GM21360 (cell line): ENCODE measurements at regions not wholly inside any gene's neighbourhood (a gene's known extent, or its start where the extent isn't known, plus 50 kb on each side); places are given as distances from the start of the nearest gene placed in this dataset.
A peak's percentile ranks its signal among the peaks of the same experiment; 100 is the strongest.
"Not testable (repeated sequence)": the region's sequence is repeated elsewhere in the genome, so short reads cannot be mapped to it uniquely, and the experiment has no call there.

Source experiments
- ATAC-seq: cut with Tn5 transposase; IDR thresholded peaks from one replicate; pipeline ENCODE4 v1.9.1; 2021; ENCODE audit warnings: mild to moderate bottlenecking, moderate library complexity; ENCODE audit not compliant: unreplicated experiment

GRCh38 chr5:51159164-51159563, 224.1 kb upstream of the ISL1 start:
- no peak for ATAC-seq

- no peak for ATAC-seq
These were observed 223.6 kb upstream of the ISL1 start for GRCh38 chr5:51159606-51160005.

DNA sequence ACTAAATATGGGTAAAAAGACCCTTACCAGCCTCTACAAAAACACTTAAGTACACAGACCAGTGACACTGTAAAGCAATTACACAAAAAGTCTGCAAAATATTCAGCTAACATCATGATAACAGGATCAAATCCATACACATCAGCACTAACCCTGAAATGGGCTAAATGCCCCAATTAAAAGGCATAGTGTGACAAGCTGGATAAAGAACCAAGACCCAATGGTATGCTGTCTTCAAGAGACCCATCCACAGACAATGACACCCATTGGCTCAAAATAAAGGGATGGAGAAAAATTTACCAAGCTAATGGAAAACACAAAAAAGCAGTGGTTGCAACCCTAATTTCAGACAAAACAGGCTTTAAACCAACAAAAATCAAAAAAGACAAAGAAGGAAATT, 221.0 kb upstream of the ISL1 start:
- ATAC-seq: no peak

DNA sequence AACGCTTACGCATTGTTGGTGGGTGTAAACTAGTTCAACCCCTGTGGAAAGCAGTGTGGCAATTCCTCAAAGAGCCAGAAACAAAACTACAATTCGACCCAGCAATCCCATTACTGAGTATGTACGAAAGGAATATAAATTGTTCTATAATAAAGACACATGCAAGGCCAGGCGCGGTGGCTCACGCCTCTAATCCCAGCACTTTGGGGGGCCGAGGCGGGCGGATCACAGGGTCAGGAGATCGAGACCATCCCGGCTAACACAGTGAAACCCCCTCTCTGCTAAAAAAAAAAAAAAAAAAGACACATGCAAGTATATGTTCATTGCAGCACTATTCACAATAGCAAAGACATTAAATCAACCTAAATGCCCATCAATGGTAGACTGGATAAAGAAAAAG, 217.6 kb upstream of the ISL1 start:
- not testable (repeated sequence) for ATAC-seq

- no peak for ATAC-seq
These were observed 210.2 kb upstream of the ISL1 start for GRCh38 chr5:51172903-51173626.

- peak; percentile 51 for ATAC-seq
These were observed 201.9 kb upstream of the ISL1 start for GRCh38 chr5:51181208-51181894.

GRCh38 chr5:51185850-51186329, 197.4 kb upstream of the ISL1 start:
- no peak for ATAC-seq

DNA sequence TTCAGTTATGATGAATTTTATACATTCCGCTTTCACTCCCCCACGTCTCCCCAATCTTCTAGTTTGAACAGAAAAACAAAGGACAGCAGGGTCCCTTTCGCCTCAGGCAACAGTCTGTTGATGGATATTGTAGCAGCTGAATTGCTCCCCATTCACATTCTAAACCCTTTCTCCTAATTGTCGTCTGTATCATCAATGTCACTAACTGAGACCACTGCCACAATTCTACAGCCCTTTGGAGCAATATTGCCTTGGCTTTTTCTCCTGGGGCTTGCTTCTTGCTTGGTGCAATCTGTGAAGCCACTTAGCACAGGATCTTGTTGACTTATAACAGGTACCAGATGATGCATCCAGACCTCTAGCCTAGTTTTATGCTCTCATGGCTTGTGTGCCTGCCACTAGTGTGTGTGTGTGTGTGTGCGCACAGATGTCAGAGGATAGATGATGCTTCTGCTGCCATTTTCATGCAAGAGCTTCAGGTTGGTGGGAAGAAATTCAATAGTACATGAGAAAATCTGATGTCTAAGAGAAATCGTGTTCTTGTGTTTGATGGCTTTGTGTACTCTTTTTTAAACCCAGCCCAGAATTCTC, 195.2 kb upstream of the ISL1 start:
- no peak for ATAC-seq

- ATAC-seq: no peak
These were observed 188.6 kb upstream of the ISL1 start for GRCh38 chr5:51194671-51195070.

GRCh38 chr5:51201024-51201423, 182.2 kb upstream of the ISL1 start:
- no peak for ATAC-seq

- no peak for ATAC-seq
These were observed 181.5 kb upstream of the ISL1 start for GRCh38 chr5:51201708-51202107.

GRCh38 chr5:51202161-51202560, 181.1 kb upstream of the ISL1 start:
- no peak for ATAC-seq

DNA sequence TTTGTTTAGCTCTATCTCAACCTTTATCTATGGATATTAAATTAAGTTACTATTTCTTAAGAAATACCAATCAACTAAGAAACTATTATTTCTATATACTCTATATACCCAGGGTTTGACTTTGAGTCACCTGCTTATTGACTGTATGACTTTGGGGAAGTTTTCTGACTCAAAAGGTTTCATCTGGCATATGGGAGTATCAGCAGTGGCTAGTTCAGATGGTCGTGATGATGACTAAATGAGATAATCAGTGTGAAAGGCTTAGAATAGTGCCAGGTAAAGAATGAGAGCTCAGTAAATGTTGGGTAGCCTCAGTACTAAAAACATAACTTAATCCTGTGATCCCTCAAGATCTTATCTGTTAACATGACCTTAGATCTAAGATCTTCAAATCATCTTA, 179.7 kb upstream of the ISL1 start:
- peak; percentile 75 for ATAC-seq

GRCh38 chr5:51208296-51208695, 175.0 kb upstream of the ISL1 start:
- ATAC-seq: no peak

- no peak for ATAC-seq
These were observed 168.5 kb upstream of the ISL1 start for GRCh38 chr5:51214746-51215145.

GRCh38 chr5:51225789-51226742, 157.2 kb upstream of the ISL1 start:
- no peak for ATAC-seq

DNA sequence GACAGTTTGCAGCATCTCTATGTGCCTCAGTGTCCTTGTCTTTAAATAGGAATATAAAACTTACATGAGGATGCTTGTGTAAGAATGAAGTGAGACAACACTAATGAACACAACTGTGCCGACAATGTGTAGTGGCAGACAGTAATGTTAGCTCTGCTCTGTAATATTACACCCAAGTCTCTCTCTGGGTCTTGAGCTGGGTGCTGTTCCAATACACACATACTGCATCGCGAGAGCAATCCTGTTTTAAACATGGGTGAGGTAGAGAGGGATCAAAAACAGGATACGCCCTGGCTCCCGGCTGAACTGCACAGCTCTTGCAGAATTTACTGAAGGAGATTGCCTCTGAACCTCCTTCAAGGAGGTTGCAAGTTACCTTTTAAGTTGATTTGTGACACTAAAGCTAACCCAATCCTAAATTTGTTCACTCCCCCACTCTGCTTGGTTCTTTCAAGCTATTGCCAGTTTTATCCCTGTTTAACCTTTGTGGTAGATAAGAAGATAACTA, 155.2 kb upstream of the ISL1 start:
- no peak for ATAC-seq

DNA sequence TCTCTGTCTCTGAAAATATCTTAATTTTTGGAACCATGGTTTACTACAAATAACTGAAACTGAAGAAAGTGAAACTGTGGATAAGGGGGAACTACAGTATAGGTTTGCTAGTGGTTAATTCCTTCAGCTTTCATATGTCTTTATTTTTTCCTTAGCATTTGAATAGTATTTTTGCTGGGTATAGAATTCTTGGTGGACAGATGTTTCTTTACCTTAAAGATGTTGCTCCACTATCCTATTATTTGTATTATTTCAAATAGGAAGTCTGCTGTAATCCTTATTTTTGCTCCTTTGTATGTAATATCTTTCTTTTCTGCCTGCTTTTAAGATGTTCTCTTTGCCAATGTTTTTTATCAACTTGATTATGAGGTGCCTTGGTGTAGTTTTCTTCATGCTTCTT, 152.9 kb upstream of the ISL1 start:
- ATAC-seq: no peak

GRCh38 chr5:51242456-51242855, 140.8 kb upstream of the ISL1 start:
- ATAC-seq: no peak

DNA sequence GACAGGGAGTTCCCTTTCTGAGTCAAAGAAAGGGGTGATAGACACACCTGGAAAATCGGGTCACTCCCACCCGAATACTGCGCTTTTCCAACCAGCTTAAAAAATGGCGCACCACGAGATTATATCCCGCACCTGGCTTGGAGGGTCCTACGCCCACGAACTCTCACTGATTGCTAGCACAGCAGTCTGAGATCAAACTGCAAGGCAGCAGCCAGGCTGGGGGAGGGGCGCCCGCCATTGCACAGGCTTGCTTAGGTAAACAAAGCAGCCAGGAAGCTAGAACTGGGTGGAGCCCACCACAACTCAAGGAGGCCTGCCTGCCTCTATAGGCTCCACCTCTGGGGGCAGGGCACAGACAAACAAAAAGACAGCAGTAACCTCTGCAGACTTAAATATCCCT, 132.3 kb upstream of the ISL1 start:
- ATAC-seq: not testable (repeated sequence)

DNA sequence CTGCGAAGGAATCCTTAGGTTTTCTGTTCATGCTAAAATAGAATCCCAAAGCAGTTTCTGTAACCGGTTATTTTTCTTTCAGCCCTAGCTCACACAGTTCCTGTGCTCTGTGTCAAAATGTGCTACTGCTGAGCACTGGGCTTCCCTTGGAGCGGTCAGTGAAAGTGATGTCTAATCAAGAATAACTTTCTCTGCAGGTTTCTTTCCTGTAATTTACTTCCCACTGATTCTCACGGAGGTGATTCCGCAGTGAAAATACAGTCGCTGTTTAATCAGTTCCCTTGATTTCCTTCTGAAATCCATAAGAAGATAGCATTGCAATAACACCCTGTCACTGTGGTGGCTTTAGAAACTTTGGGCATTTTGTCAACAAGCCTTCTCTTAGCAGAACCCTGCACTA, 112.0 kb upstream of the ISL1 start:
- no peak for ATAC-seq
